ENCODE measurements at regions not wholly inside any gene's neighbourhood (a gene's known extent, or its start where the extent isn't known, plus 50 kb on each side); places are given as distances from the start of the nearest gene placed in this dataset.

DNA sequence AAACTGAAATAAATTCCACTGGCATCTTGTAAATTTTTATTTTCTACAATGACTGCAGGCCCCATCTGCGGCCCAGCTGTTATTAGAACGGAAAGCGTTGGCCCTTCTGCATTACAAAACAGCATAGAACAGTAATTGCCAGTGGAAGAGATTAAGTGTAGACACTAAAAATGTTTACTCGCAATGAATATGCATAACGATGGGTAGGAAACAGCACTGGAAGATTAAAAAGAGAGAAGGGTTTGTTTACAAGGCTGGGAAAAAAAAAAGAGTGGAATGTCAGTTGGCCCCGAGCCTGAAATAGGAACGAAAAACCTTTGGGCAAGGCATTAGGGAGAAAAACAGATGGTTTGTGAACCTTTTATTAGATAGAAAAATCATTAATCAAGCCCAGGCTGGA lies 275.9 kb upstream of the TCF4 start:
- no peak overlapping the region for H3K4me3 Mint-ChIP-seq
- H3K9me3 ChIP-seq (ENCODE audit: control insufficient read depth in 1 of 2, low read length in 2 of 2): no peaks in the 10 kb centered on the region
- no peaks in the 10 kb centered on the region for H3K27me3 ChIP-seq (ENCODE audit: insufficient read depth, low read length)
- POLR2A ChIA-PET (ENCODE audit: partially characterized antibody): no interaction called here
- peak overlapping the region in 1 of 7 donors; percentile 7 for H3K27ac Mint-ChIP-seq
- H3K4me3 ChIP-seq (ENCODE audit: low read length in 2 of 2): no peak overlapping the region
- DNase-seq: no peak
- H3K9me3 Mint-ChIP-seq: peaks cover 0 to 5% (median 3%) of the 10 kb centered on the region in 8 donors
- H3K36me3 Mint-ChIP-seq: no peaks in the 10 kb centered on the region
- intact Hi-C loops (cut with micrococcal nuclease): no loop called here
- no peaks in the 10 kb centered on the region for H3K4me1 Mint-ChIP-seq
- H3K36me3 ChIP-seq (ENCODE audit: insufficient read depth, low read length): no peaks in the 10 kb centered on the region
- H3K27me3 Mint-ChIP-seq: no peaks in the 10 kb centered on the region
- no peak overlapping the region for H3K27ac ChIP-seq (ENCODE audit: low read depth, low read length)
- CTCF ChIA-PET (ENCODE audit: partially characterized antibody): no interaction called here
- no peaks in the 10 kb centered on the region for H3K4me1 ChIP-seq (ENCODE audit: insufficient read depth, low read length)

DNA sequence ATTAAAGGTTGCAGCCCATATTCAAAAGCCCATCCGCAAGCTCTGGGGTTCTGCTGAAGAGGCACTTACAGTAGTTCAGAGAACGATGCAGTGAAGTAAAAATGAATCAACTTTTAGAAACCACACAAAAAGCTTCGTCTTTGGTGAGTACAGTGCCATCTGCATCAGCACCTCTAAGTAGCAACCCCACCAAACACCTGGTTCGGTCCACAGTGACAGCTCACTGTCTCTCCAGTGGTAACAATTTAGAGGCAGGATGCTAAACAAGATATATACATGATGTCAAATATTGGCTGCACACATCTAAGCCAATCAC lies 275.4 kb upstream of the TCF4 start:
- H3K9me3 ChIP-seq (ENCODE audit: control insufficient read depth in 1 of 2, low read length in 2 of 2): no peaks in the 10 kb centered on the region
- H3K27me3 ChIP-seq (ENCODE audit: insufficient read depth, low read length): no peaks in the 10 kb centered on the region
- ChIA-PET POLR2A (ENCODE audit: partially characterized antibody) (no interaction called here), CTCF (ENCODE audit: partially characterized antibody) (no interaction called here)
- no peak overlapping the region for H3K4me3 Mint-ChIP-seq
- H3K36me3 Mint-ChIP-seq: no peaks in the 10 kb centered on the region
- H3K27ac ChIP-seq (ENCODE audit: low read depth, low read length): no peak overlapping the region
- no peak overlapping the region for H3K4me3 ChIP-seq (ENCODE audit: low read length in 2 of 2)
- no peak for DNase-seq
- no peaks in the 10 kb centered on the region for H3K36me3 ChIP-seq (ENCODE audit: insufficient read depth, low read length)
- no peaks in the 10 kb centered on the region for H3K4me1 ChIP-seq (ENCODE audit: insufficient read depth, low read length)
- intact Hi-C loops (cut with micrococcal nuclease): no loop called here
- H3K27ac Mint-ChIP-seq: no peak overlapping the region
- no peaks in the 10 kb centered on the region for H3K4me1 Mint-ChIP-seq
- H3K9me3 Mint-ChIP-seq: peaks cover 0 to 8% (median 4%) of the 10 kb centered on the region in 8 donors
- H3K27me3 Mint-ChIP-seq: no peaks in the 10 kb centered on the region

DNA sequence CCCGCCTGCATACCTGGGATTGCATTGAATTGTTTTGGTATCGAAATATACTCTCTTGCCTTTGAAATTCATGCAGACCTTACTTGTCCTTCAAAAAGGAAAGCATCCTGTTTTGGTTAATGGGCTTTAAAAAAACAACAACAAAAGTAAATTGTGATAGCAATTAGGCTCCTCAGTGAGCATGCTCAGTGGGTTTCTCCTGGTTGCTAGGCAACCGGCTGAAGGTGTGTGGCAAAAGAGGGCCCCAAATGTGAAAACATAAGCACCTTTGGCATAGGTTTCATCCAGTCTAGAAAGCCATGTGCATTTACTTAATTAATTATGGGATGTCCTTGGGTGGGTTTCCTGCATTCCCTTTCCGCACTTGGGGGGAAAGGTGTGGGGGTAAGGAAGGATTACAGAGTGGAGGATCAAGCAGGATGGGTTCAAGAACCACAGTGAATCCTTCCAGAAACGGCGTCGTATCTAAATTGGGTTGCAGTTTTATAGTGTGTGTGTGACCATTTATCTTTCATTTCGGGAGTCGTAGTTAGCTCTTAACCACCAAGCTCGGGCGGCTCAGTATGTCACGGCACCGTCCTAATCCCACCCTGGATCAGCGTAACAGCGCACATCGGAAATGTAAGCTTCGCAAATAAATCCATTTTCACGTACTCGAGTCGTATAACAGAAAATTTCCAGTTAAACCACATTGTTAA lies 274.9 kb upstream of the TCF4 start:
- Histone ChIP-seq H3K9me3 (ENCODE audit: control insufficient read depth in 1 of 2, low read length in 2 of 2) (no peaks in the 10 kb centered on the region), H3K27ac (ENCODE audit: low read depth, low read length) (no peak overlapping the region), H3K36me3 (ENCODE audit: insufficient read depth, low read length) (no peaks in the 10 kb centered on the region), H3K4me3 (ENCODE audit: low read length in 2 of 2) (no peak overlapping the region), H3K4me1 (ENCODE audit: insufficient read depth, low read length) (no peaks in the 10 kb centered on the region), H3K27me3 (ENCODE audit: insufficient read depth, low read length) (no peaks in the 10 kb centered on the region)
- Mint-ChIP-seq H3K9me3 (peaks cover 0 to 8% (median 5%) of the 10 kb centered on the region in 8 donors), H3K4me3 (no peak overlapping the region), H3K27ac (no peak overlapping the region), H3K4me1 (no peaks in the 10 kb centered on the region), H3K36me3 (no peaks in the 10 kb centered on the region), H3K27me3 (no peaks in the 10 kb centered on the region)
- POLR2A ChIA-PET (ENCODE audit: partially characterized antibody): no interaction called here
- no peak for DNase-seq
- intact Hi-C loops (cut with micrococcal nuclease): no loop called here
- CTCF ChIA-PET (ENCODE audit: partially characterized antibody): no interaction called here

DNA sequence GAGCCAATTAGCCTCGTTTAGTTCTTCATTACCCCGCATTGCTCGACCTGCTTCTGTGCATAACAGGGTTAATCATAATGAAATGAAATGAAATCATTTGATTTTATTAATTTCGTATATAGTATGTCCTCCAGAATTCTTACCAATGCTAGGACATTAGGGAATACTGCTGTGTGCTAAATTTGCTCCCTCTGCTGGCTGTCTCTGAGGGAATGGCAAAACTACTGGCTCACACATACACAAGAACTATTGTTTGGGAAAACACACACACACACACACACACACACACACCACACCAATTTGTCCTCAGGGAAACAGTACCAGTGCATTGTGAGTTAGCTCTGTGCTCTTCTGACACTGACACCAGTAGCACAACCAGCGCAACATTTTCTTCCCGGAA lies 273.3 kb upstream of the TCF4 start:
- POLR2A ChIA-PET (ENCODE audit: partially characterized antibody): no interaction called here
- Histone ChIP-seq H3K27me3 (ENCODE audit: insufficient read depth, low read length) (no peaks in the 10 kb centered on the region), H3K9me3 (ENCODE audit: control insufficient read depth in 1 of 2, low read length in 2 of 2) (no peaks in the 10 kb centered on the region), H3K4me1 (ENCODE audit: insufficient read depth, low read length) (no peaks in the 10 kb centered on the region), H3K27ac (ENCODE audit: low read depth, low read length) (no peak overlapping the region), H3K4me3 (ENCODE audit: low read length in 2 of 2) (no peak overlapping the region), H3K36me3 (ENCODE audit: insufficient read depth, low read length) (no peaks in the 10 kb centered on the region)
- Mint-ChIP-seq H3K4me3 (no peak overlapping the region), H3K27ac (no peak overlapping the region), H3K9me3 (peaks cover 0 to 8% (median 5%) of the 10 kb centered on the region in 8 donors), H3K4me1 (no peaks in the 10 kb centered on the region), H3K27me3 (no peaks in the 10 kb centered on the region), H3K36me3 (no peaks in the 10 kb centered on the region)
- no peak for DNase-seq
- CTCF ChIA-PET (ENCODE audit: partially characterized antibody): no interaction called here
- intact Hi-C loops (cut with micrococcal nuclease): no loop called here

DNA sequence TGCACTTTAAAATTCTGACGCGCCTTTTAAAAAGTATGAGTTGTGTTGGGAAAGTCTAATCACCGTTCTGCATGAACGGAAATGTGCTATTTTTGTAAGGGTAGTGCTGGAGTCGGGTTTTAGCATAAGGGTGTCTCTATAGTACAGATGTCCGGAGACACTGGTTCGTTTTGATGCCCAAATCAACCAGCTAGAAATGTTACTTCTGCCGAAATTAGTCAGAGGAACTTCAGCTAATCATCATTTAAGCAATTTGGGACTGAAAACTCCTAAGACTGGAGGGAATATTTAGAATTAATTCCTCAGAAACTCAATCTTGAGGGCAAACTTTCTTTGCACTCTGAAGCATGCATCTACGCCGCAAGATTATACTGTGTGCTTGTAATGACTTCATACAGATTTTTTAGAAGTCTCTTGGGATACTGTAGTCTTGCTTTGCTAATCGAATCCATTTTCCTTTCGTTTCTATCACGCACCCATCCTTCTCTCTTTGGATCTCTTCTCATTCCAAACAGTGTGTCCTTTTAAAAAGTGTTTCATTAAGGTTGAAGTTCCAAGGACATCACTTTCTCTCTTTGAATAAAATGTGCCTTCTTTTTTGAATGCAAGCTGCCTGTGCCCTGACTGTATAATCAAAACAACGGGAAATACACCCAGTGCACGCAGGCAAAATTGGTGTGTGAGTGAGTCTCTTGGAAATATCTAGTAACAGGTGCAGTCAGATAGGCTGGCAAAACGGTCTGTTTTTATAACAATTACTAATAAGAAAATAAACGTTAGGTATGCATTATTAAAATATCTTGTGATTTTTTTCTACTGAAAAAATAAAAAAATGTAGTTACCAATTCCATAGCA lies 270.9 kb upstream of the TCF4 start:
- no peaks in the 10 kb centered on the region for H3K36me3 ChIP-seq (ENCODE audit: insufficient read depth, low read length)
- no peak for DNase-seq
- Mint-ChIP-seq H3K4me1 (no peaks in the 10 kb centered on the region), H3K4me3 (no peak overlapping the region), H3K27me3 (no peaks in the 10 kb centered on the region), H3K27ac (no peak overlapping the region), H3K36me3 (no peaks in the 10 kb centered on the region), H3K9me3 (peaks cover 0 to 14% (median 5%) of the 10 kb centered on the region in 8 donors)
- no peaks in the 10 kb centered on the region for H3K27me3 ChIP-seq (ENCODE audit: insufficient read depth, low read length)
- no peak overlapping the region for H3K27ac ChIP-seq (ENCODE audit: low read depth, low read length)
- no peaks in the 10 kb centered on the region for H3K4me1 ChIP-seq (ENCODE audit: insufficient read depth, low read length)
- no peak overlapping the region for H3K4me3 ChIP-seq (ENCODE audit: low read length in 2 of 2)
- ChIA-PET POLR2A (ENCODE audit: partially characterized antibody) (no interaction called here), CTCF (ENCODE audit: partially characterized antibody) (interaction anchor here (0.9 kb wide), 1 partner anchor 10 kb away, joined by 4 read pairs; no protein-coding TSS in a partner anchor)
- H3K9me3 ChIP-seq (ENCODE audit: control insufficient read depth in 1 of 2, low read length in 2 of 2): no peaks in the 10 kb centered on the region
- intact Hi-C loops (cut with micrococcal nuclease): no loop called here

DNA sequence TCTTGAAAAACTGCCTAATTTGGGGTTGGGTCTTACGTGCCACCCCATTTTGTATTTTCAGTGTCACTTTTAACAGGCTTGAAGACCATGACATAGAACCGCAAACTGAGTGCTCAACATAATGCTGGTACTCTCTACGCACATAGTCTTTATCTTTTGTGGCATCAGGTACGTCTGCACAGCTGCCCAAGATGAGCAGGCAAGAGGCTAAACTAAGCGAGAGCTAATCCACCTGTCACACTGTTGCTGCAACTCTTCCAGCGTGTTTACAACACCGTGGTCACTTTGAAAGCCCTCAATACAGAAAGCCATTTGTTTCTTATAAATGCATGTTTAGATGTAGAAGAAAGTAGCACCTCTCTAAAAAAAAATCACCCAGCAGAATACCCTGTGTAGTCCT lies 270.0 kb upstream of the TCF4 start:
- no peaks in the 10 kb centered on the region for H3K27me3 ChIP-seq (ENCODE audit: insufficient read depth, low read length)
- H3K4me1 ChIP-seq (ENCODE audit: insufficient read depth, low read length): no peaks in the 10 kb centered on the region
- H3K36me3 ChIP-seq (ENCODE audit: insufficient read depth, low read length): no peaks in the 10 kb centered on the region
- Mint-ChIP-seq H3K9me3 (peaks cover 0 to 10% (median 5%) of the 10 kb centered on the region in 8 donors), H3K27me3 (no peaks in the 10 kb centered on the region), H3K4me3 (no peak overlapping the region), H3K36me3 (no peaks in the 10 kb centered on the region), H3K27ac (no peak overlapping the region), H3K4me1 (no peaks in the 10 kb centered on the region)
- no peaks in the 10 kb centered on the region for H3K9me3 ChIP-seq (ENCODE audit: control insufficient read depth in 1 of 2, low read length in 2 of 2)
- DNase-seq: no peak
- ChIA-PET POLR2A (ENCODE audit: partially characterized antibody) (no interaction called here), CTCF (ENCODE audit: partially characterized antibody) (interaction anchor here (0.9 kb wide), 1 partner anchor 9 kb away, joined by 4 read pairs; no protein-coding TSS in a partner anchor)
- H3K27ac ChIP-seq (ENCODE audit: low read depth, low read length): no peak overlapping the region
- intact Hi-C loops (cut with micrococcal nuclease): no loop called here
- H3K4me3 ChIP-seq (ENCODE audit: low read length in 2 of 2): no peak overlapping the region

DNA sequence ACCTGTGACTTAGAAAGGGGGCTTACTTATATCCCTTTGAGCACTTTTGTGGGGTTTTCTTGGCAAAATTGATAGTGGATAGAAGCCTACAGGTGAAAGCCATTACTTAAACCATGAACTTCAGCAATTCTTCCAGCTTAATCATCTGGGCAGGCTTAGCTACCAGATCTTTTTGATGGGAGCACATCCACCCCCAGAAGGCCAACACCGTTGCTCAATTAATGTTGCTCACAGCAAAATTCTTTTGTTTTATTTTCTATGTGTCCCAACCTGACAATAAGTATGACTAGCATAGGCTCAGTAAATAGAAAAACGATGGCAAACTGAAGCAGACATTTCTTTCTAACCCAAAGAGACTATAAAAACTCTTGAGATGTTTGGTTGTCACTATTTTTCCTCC lies 269.4 kb upstream of the TCF4 start:
- intact Hi-C loops (cut with micrococcal nuclease): no loop called here
- H3K27ac Mint-ChIP-seq: no peak overlapping the region
- peaks cover 0 to 10% (median 5%) of the 10 kb centered on the region in 8 donors for H3K9me3 Mint-ChIP-seq
- H3K9me3 ChIP-seq (ENCODE audit: control insufficient read depth in 1 of 2, low read length in 2 of 2): no peaks in the 10 kb centered on the region
- no peak overlapping the region for H3K4me3 ChIP-seq (ENCODE audit: low read length in 2 of 2)
- H3K4me1 ChIP-seq (ENCODE audit: insufficient read depth, low read length): no peaks in the 10 kb centered on the region
- no peaks in the 10 kb centered on the region for H3K36me3 ChIP-seq (ENCODE audit: insufficient read depth, low read length)
- no peaks in the 10 kb centered on the region for H3K27me3 Mint-ChIP-seq
- no peaks in the 10 kb centered on the region for H3K4me1 Mint-ChIP-seq
- no peaks in the 10 kb centered on the region for H3K27me3 ChIP-seq (ENCODE audit: insufficient read depth, low read length)
- ChIA-PET POLR2A (ENCODE audit: partially characterized antibody) (no interaction called here), CTCF (ENCODE audit: partially characterized antibody) (no interaction called here)
- no peaks in the 10 kb centered on the region for H3K36me3 Mint-ChIP-seq
- no peak overlapping the region for H3K27ac ChIP-seq (ENCODE audit: low read depth, low read length)
- DNase-seq: no peak
- no peak overlapping the region for H3K4me3 Mint-ChIP-seq
